ENCODE measurements at regions not wholly inside any gene's neighbourhood (a gene's known extent, or its start where the extent isn't known, plus 50 kb on each side); places are given as distances from the start of the nearest gene placed in this dataset.
"Not testable (repeated sequence)": the region's sequence is repeated elsewhere in the genome, so short reads cannot be mapped to it uniquely, and the experiment has no call there.

DNA sequence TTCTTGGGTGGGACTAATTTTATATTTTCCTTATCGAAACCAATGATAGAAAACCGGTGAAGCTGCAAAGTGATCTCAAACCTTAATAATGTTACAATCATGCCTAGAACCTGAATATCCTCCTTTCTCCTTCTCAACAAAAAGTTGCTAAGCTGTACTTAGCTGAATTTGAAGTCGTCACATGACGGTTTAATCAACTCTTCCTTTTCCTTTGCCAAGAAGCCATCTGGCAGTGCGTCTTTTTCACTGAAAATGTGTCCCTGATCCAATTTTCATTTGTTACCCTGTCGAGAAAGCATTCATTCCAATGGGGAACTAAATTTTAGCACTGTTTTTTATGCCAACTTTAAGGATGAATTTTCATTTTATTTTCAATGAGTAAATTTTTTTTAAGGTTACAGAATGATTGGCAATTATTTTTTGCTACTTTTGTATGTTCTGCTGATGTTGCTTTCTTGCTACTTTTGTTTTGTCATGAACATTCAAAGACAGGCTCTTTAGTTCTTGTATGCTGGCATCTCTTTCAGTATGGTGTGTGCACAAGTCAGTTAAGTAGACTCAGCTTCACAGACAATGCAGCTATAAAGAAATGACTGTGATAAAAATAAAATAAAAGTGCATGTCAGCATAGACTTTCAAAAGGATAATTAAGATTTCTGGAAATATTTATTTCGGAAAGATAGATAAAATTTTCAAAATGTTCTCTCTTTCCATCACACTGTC lies 980.0 kb downstream of the DNAJB9 start:
- no peak for DNase-seq (ENCODE audit: low read depth in 6 of 9, low spot score in 9 of 9)
- 74% methylated on average over 7 of the region's 7 CpGs for WGBS

DNA sequence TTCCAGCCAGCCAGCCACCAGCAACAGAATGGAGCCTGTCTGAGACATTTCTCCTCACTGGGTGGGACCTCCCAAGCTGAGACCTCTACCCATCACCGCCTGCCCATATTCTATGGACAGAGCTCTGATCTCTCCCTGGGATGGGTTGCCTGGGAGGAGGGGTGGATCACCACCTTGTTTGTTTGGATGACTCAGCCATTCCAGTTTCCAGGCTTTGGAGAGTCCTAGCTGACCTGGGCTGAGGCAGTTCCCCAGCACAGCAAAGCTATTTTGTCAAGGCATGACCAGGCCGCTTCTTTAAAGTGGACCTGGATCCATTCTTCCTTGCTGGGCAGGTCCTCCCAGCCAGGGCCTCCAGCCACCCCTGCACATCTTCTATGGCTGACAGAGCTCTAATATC lies 982.3 kb downstream of the DNAJB9 start:
- no peaks in the 10 kb centered on the region for H3K36me3 ChIP-seq (ENCODE audit: control insufficient read depth in 2 of 2, insufficient read depth in 2 of 2, low read length in 1 of 2)
- no peak for DNase-seq (ENCODE audit: low read depth in 6 of 9, low spot score in 9 of 9)
- H3K4me3 ChIP-seq (ENCODE audit: low read length in 2 of 2): no peak overlapping the region
- no peak overlapping the region for H3K27ac ChIP-seq (ENCODE audit: low read depth in 1 of 2, low read length in 1 of 2)
- H3K27me3 ChIP-seq (ENCODE audit: control insufficient read depth in 2 of 2, insufficient read depth in 1 of 2, low read length in 1 of 2): no peaks in the 10 kb centered on the region
- WGBS: 95% methylated on average over 2 of the region's 2 CpGs
- peaks cover 0 to 13% of the 10 kb centered on the region in 2 donors for H3K9me3 ChIP-seq (ENCODE audit: control insufficient read depth in 2 of 2, insufficient read depth in 1 of 2, low read length in 1 of 2)
- H3K4me1 ChIP-seq (ENCODE audit: control insufficient read depth in 2 of 2, insufficient read depth in 2 of 2, low read length in 2 of 2): no peaks in the 10 kb centered on the region

More for the DNA sequence above, 980.0 kb downstream of the DNAJB9 start:
- no peak overlapping the region for H3K4me3 ChIP-seq (ENCODE audit: low read length in 2 of 2)
- no peaks in the 10 kb centered on the region for H3K4me1 ChIP-seq (ENCODE audit: control insufficient read depth in 2 of 2, insufficient read depth in 2 of 2, low read length in 2 of 2)
- H3K27ac ChIP-seq (ENCODE audit: low read depth in 1 of 2, low read length in 1 of 2): no peak overlapping the region
- H3K36me3 ChIP-seq (ENCODE audit: control insufficient read depth in 2 of 2, insufficient read depth in 2 of 2, low read length in 1 of 2): no peaks in the 10 kb centered on the region
- H3K27me3 ChIP-seq (ENCODE audit: control insufficient read depth in 2 of 2, insufficient read depth in 1 of 2, low read length in 1 of 2): no peaks in the 10 kb centered on the region
- H3K9me3 ChIP-seq (ENCODE audit: control insufficient read depth in 2 of 2, insufficient read depth in 1 of 2, low read length in 1 of 2): peaks cover 0 to 13% of the 10 kb centered on the region in 2 donors

GRCh38 chr7:109577265-109577664 lies 1007.6 kb downstream of the DNAJB9 start:
- DNase-seq (ENCODE audit: low read depth in 6 of 9, low spot score in 9 of 9): no peak
- H3K27ac ChIP-seq (ENCODE audit: low read depth in 1 of 2, low read length in 1 of 2): no peak overlapping the region
- no peak overlapping the region for H3K4me3 ChIP-seq (ENCODE audit: low read length in 2 of 2)
- no peaks in the 10 kb centered on the region for H3K4me1 ChIP-seq (ENCODE audit: control insufficient read depth in 2 of 2, insufficient read depth in 2 of 2, low read length in 2 of 2)
- no peaks in the 10 kb centered on the region for H3K36me3 ChIP-seq (ENCODE audit: control insufficient read depth in 2 of 2, insufficient read depth in 2 of 2, low read length in 1 of 2)
- no peaks in the 10 kb centered on the region for H3K27me3 ChIP-seq (ENCODE audit: control insufficient read depth in 2 of 2, insufficient read depth in 1 of 2, low read length in 1 of 2)
- no peaks in the 10 kb centered on the region for H3K9me3 ChIP-seq (ENCODE audit: control insufficient read depth in 2 of 2, insufficient read depth in 1 of 2, low read length in 1 of 2)
- WGBS: 84% methylated on average over 4 of the region's 4 CpGs

- H3K4me1 ChIP-seq (ENCODE audit: control insufficient read depth in 2 of 2, insufficient read depth in 2 of 2, low read length in 2 of 2): no peaks in the 10 kb centered on the region
- DNase-seq (ENCODE audit: low read depth in 6 of 9, low spot score in 9 of 9): no peak
- no peaks in the 10 kb centered on the region for H3K36me3 ChIP-seq (ENCODE audit: control insufficient read depth in 2 of 2, insufficient read depth in 2 of 2, low read length in 1 of 2)
- no peak overlapping the region for H3K27ac ChIP-seq (ENCODE audit: low read depth in 1 of 2, low read length in 1 of 2)
- no peaks in the 10 kb centered on the region for H3K27me3 ChIP-seq (ENCODE audit: control insufficient read depth in 2 of 2, insufficient read depth in 1 of 2, low read length in 1 of 2)
- H3K9me3 ChIP-seq (ENCODE audit: control insufficient read depth in 2 of 2, insufficient read depth in 1 of 2, low read length in 1 of 2): peaks cover 0 to 8% of the 10 kb centered on the region in 2 donors
- H3K4me3 ChIP-seq (ENCODE audit: low read length in 2 of 2): no peak overlapping the region
- WGBS: 43% methylated on average over 4 of the region's 4 CpGs
These were observed 1010.2 kb downstream of the DNAJB9 start for GRCh38 chr7:109579901-109580300.

- Histone ChIP-seq H3K4me3 (ENCODE audit: low read length in 2 of 2) (no peak overlapping the region), H3K27ac (ENCODE audit: low read depth in 1 of 2, low read length in 1 of 2) (no peak overlapping the region), H3K36me3 (ENCODE audit: control insufficient read depth in 2 of 2, insufficient read depth in 2 of 2, low read length in 1 of 2) (no peaks in the 10 kb centered on the region), H3K27me3 (ENCODE audit: control insufficient read depth in 2 of 2, insufficient read depth in 1 of 2, low read length in 1 of 2) (no peaks in the 10 kb centered on the region), H3K4me1 (ENCODE audit: control insufficient read depth in 2 of 2, insufficient read depth in 2 of 2, low read length in 2 of 2) (no peaks in the 10 kb centered on the region), H3K9me3 (ENCODE audit: control insufficient read depth in 2 of 2, insufficient read depth in 1 of 2, low read length in 1 of 2) (peaks cover 0 to 8% of the 10 kb centered on the region in 2 donors)
- no peak for DNase-seq (ENCODE audit: low read depth in 6 of 9, low spot score in 9 of 9)
These were observed 1012.5 kb downstream of the DNAJB9 start for GRCh38 chr7:109582211-109582610.

GRCh38 chr7:109596948-109597347 lies 1027.3 kb downstream of the DNAJB9 start:
- WGBS: 84% methylated on average over 9 of the region's 9 CpGs
- H3K27me3 ChIP-seq (ENCODE audit: control insufficient read depth in 2 of 2, insufficient read depth in 1 of 2, low read length in 1 of 2); DNase-seq (ENCODE audit: low read depth in 6 of 9, low spot score in 9 of 9); H3K27ac ChIP-seq (ENCODE audit: low read depth in 1 of 2, low read length in 1 of 2); H3K9me3 ChIP-seq (ENCODE audit: control insufficient read depth in 2 of 2, insufficient read depth in 1 of 2, low read length in 1 of 2); H3K4me1 ChIP-seq (ENCODE audit: control insufficient read depth in 2 of 2, insufficient read depth in 2 of 2, low read length in 2 of 2); H3K36me3 ChIP-seq (ENCODE audit: control insufficient read depth in 2 of 2, insufficient read depth in 2 of 2, low read length in 1 of 2); H3K4me3 ChIP-seq (ENCODE audit: low read length in 2 of 2): not testable (repeated sequence)

DNA sequence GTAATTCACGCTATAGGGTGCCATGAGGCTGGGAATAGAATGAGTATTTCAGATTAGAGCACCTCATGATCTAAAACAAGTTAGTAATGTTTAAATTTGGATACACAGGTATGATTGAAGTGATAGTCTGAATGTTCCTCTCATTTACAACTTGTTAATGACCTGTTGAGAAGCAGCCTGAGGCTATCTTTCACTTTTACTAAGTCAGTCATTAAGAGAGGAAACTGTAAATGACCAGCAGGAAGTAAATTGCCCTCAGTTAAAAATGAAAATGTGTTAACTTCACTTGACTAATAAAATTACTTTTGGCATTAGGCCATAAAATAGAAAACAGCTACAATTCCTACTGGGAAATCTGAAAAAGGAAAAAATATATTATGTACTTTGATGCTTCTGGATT lies 1042.0 kb downstream of the DNAJB9 start:
- Histone ChIP-seq H3K27me3 (ENCODE audit: control insufficient read depth in 2 of 2, insufficient read depth in 1 of 2, low read length in 1 of 2) (no peaks in the 10 kb centered on the region), H3K36me3 (ENCODE audit: control insufficient read depth in 2 of 2, insufficient read depth in 2 of 2, low read length in 1 of 2) (no peaks in the 10 kb centered on the region), H3K9me3 (ENCODE audit: control insufficient read depth in 2 of 2, insufficient read depth in 1 of 2, low read length in 1 of 2) (no peaks in the 10 kb centered on the region), H3K27ac (ENCODE audit: low read depth in 1 of 2, low read length in 1 of 2) (no peak overlapping the region), H3K4me3 (ENCODE audit: low read length in 2 of 2) (no peak overlapping the region), H3K4me1 (ENCODE audit: control insufficient read depth in 2 of 2, insufficient read depth in 2 of 2, low read length in 2 of 2) (no peaks in the 10 kb centered on the region)
- WGBS: 97% methylated on average over 1 of the region's 1 CpG
- no peak for DNase-seq (ENCODE audit: low read depth in 6 of 9, low spot score in 9 of 9)

- DNase-seq (ENCODE audit: low read depth in 6 of 9, low spot score in 9 of 9): no peak
- Histone ChIP-seq H3K36me3 (ENCODE audit: control insufficient read depth in 2 of 2, insufficient read depth in 2 of 2, low read length in 1 of 2) (no peaks in the 10 kb centered on the region), H3K27me3 (ENCODE audit: control insufficient read depth in 2 of 2, insufficient read depth in 1 of 2, low read length in 1 of 2) (no peaks in the 10 kb centered on the region), H3K9me3 (ENCODE audit: control insufficient read depth in 2 of 2, insufficient read depth in 1 of 2, low read length in 1 of 2) (no peaks in the 10 kb centered on the region), H3K27ac (ENCODE audit: low read depth in 1 of 2, low read length in 1 of 2) (no peak overlapping the region), H3K4me1 (ENCODE audit: control insufficient read depth in 2 of 2, insufficient read depth in 2 of 2, low read length in 2 of 2) (no peaks in the 10 kb centered on the region), H3K4me3 (ENCODE audit: low read length in 2 of 2) (no peak overlapping the region)
- WGBS: 98% methylated on average over 3 of the region's 3 CpGs
These were observed 1046.9 kb downstream of the DNAJB9 start for GRCh38 chr7:109616551-109617069.

DNA sequence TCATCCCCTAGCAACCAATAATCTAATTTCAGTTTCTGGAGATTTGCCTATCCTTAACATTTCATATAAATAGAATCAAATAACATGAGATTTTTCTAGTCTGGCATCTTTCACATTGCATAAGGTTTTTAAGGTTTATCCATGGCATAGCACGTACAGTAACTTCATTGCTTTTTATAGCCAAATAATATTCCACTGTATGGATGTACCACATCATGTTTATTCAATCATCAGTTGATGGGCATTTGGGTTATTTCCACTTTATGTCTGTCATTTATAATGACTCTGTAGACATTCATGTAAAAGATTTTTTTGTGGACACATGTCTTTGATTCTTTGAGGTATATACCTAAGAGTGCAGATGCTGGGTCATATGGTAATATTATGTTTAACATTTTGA lies 1052.6 kb downstream of the DNAJB9 start:
- Histone ChIP-seq H3K4me3 (ENCODE audit: low read length in 2 of 2) (no peak overlapping the region), H3K27ac (ENCODE audit: low read depth in 1 of 2, low read length in 1 of 2) (no peak overlapping the region), H3K9me3 (ENCODE audit: control insufficient read depth in 2 of 2, insufficient read depth in 1 of 2, low read length in 1 of 2) (peaks cover 0 to 5% of the 10 kb centered on the region in 2 donors), H3K27me3 (ENCODE audit: control insufficient read depth in 2 of 2, insufficient read depth in 1 of 2, low read length in 1 of 2) (no peaks in the 10 kb centered on the region), H3K36me3 (ENCODE audit: control insufficient read depth in 2 of 2, insufficient read depth in 2 of 2, low read length in 1 of 2) (no peaks in the 10 kb centered on the region), H3K4me1 (ENCODE audit: control insufficient read depth in 2 of 2, insufficient read depth in 2 of 2, low read length in 2 of 2) (no peaks in the 10 kb centered on the region)
- DNase-seq (ENCODE audit: low read depth in 6 of 9, low spot score in 9 of 9): no peak
- WGBS: 94% methylated on average over 1 of the region's 1 CpG
